Activated T-cell treated with anti-CD3 and anti-CD28 coated beads for 24 hours (primary cell): ENCODE measurements at regions not wholly inside any gene's neighbourhood (a gene's known extent, or its start where the extent isn't known, plus 50 kb on each side); places are given as distances from the start of the nearest gene placed in this dataset.
"Not testable (repeated sequence)": the region's sequence is repeated elsewhere in the genome, so short reads cannot be mapped to it uniquely, and the experiment has no call there.

Source experiments
- DNase-seq: peaks from one replicate; pipeline ENCODE4 v3.0.0-alpha.2; 2020; ENCODE audit warnings: low read depth

GRCh38 chr6:137545073-137545472 lies 50.9 kb upstream of the OLIG3 start:
- DNase-seq, result no peak

- no peak for DNase-seq
Observed at GRCh38 chr6:137547186-137547585, 53.0 kb upstream of the OLIG3 start.

- no peak for DNase-seq
Observed at GRCh38 chr6:137547601-137548000, 53.4 kb upstream of the OLIG3 start.

GRCh38 chr6:137549106-137549505 lies 54.9 kb upstream of the OLIG3 start:
- DNase-seq, result no peak

GRCh38 chr6:137550535-137550934 lies 56.3 kb upstream of the OLIG3 start:
- DNase-seq, result no peak

GRCh38 chr6:137552146-137552545 lies 58.0 kb upstream of the OLIG3 start:
- DNase-seq, result no peak

GRCh38 chr6:137552809-137553208 lies 58.6 kb upstream of the OLIG3 start:
- no peak for DNase-seq

GRCh38 chr6:137559521-137560183 lies 65.5 kb upstream of the OLIG3 start:
- peak; percentile 1 for DNase-seq

- no peak for DNase-seq
Observed at GRCh38 chr6:137560184-137560563, 66.0 kb upstream of the OLIG3 start.

- no peak for DNase-seq
Observed at GRCh38 chr6:137568067-137568466, 73.9 kb upstream of the OLIG3 start.

GRCh38 chr6:137570393-137570792 lies 76.2 kb upstream of the OLIG3 start:
- no peak for DNase-seq

GRCh38 chr6:137571854-137572253 lies 77.7 kb upstream of the OLIG3 start:
- DNase-seq, result peak; percentile 53

- DNase-seq, result no peak
Observed at GRCh38 chr6:137573739-137574138, 79.5 kb upstream of the OLIG3 start.

- no peak for DNase-seq
Observed at GRCh38 chr6:137579612-137580011, 85.4 kb upstream of the OLIG3 start.

- DNase-seq, result no peak
Observed at GRCh38 chr6:137581019-137581707, 87.0 kb upstream of the OLIG3 start.

- not testable (repeated sequence) for DNase-seq
Observed at GRCh38 chr6:137583519-137583918, 89.3 kb upstream of the OLIG3 start.

- DNase-seq, result no peak
Observed at GRCh38 chr6:137588472-137588871, 94.3 kb upstream of the OLIG3 start.

- peak; percentile 35 for DNase-seq
Observed at GRCh38 chr6:137589067-137589848, 95.1 kb upstream of the OLIG3 start.

GRCh38 chr6:137590684-137591083 lies 96.5 kb upstream of the OLIG3 start:
- DNase-seq, result no peak

GRCh38 chr6:137601471-137601870 lies 107.3 kb upstream of the OLIG3 start:
- no peak for DNase-seq

- no peak for DNase-seq
Observed at GRCh38 chr6:137602313-137603197, 108.4 kb upstream of the OLIG3 start.

GRCh38 chr6:137610702-137611101 lies 116.5 kb upstream of the OLIG3 start:
- DNase-seq, result no peak
